AG20443 (cell line): ENCODE measurements at regions not wholly inside any gene's neighbourhood (a gene's known extent, or its start where the extent isn't known, plus 50 kb on each side); places are given as distances from the start of the nearest gene placed in this dataset.

Experiments used
- DNase-seq: peaks from one replicate; pipeline ENCODE4 v3.0.0; 2012; ENCODE audit warnings: low spot score, mixed read lengths

DNA sequence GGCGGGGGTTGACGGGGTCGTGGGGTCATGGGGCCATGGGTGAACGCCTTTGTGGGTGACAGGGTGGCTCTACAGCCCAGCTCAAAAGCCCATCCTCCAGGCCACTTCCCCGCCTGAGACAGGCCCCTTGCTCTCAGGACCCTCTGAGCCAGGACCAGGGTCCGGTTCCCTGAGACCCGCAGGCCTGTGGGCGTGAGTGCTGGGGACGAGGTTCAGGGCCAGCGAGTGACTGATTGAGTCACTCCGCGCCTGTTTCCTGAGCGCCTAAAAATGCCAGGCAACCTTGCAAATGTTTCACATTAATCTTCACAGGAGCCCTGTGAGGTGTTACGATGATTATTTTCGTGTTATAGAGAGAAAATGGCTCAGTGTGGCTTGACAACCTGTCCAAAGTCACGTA, 97.8 kb downstream of the ZNF674 start:
- peak; percentile 29 for DNase-seq

DNA sequence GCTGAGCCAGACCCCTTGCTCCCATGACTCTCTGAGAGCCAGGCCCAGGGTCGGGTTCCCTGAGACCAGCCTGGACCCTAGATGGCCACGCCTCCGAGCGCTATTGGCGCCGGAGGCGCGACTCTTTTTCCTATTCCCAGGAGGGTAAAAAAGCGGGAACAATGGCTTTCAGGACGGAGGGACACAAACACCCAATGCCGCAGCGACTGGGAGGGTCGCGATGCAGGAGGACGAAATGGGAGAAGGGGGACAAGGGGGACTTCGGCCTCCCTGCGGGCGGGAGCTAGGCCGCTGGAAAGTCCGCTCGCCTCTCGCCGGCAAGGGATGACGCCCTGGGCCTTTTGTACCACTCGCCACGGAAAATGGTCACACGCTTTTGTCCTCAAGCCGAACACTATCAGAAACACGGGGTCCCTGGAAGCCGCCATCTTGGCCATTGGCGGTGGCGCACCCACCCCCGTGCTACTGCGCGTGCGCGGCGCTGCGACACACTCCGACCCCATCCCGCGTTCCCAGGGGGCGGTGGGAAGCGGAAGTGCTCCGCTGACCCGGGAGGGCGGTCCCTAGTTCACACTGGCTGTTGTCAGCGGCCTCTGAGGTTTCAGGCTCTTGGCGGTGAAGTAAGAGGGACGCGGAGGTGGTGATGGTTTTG, 98.4 kb downstream of the ZNF674 start:
- peak; percentile 95 for DNase-seq

DNA sequence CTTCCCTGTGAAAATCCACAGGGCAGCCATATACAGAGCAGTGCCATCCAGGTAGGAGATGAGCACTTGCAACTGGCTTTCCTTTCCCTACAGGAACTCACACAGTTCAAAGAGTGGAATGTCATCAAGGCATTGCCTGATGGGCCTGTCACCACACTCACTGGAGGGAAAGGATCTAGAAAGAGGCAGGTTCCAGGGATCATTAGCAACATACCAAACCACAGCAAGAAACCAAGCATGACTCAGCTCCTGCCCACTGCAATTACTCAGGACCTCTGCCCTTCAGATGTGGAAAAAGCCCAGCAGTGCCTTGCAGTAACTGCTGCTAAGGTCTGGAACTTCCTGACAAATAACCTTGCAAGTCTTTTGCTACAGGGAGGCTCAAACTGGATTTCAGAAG, 101.2 kb downstream of the ZNF674 start:
- DNase-seq: peak; percentile 74

DNA sequence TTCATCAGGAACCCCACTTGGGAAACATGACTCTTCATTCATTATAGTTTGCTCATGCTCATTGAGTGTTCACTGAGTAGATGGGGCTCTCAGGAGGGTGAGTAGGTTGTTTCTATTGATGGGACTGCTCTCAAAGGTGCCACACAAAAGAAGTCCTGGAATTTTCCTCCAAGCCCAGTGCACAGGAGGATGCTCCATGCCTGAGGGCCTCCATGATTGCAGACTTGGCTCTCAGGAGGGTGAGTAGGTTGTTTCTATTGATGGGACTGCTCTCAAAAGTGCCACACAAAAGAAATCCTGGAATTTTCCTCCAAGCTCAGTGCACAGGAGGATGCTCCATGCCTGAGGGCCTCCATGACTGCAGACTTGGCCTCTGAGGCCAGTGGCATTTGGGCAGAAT, 108.5 kb downstream of the ZNF674 start:
- no peak for DNase-seq

DNA sequence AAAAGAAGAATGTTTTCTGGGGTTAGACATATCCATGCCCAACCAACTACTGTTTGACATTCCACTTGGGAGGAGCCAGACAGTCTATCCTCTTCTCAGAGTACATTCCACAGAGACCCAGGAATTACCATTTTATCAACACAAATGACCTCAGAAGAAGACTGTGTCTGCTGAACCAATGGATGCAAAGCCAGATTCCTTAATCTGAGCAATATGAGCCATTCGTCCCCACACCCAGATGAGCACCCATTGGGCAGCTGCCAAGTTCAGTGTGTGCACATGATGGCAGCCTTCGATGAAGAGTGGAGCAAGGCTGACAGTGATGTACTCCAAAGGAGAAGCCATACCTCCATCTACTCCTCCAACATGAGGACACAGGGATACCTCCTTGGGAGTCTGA, 111.3 kb downstream of the ZNF674 start:
- peak; percentile 48 for DNase-seq

DNA sequence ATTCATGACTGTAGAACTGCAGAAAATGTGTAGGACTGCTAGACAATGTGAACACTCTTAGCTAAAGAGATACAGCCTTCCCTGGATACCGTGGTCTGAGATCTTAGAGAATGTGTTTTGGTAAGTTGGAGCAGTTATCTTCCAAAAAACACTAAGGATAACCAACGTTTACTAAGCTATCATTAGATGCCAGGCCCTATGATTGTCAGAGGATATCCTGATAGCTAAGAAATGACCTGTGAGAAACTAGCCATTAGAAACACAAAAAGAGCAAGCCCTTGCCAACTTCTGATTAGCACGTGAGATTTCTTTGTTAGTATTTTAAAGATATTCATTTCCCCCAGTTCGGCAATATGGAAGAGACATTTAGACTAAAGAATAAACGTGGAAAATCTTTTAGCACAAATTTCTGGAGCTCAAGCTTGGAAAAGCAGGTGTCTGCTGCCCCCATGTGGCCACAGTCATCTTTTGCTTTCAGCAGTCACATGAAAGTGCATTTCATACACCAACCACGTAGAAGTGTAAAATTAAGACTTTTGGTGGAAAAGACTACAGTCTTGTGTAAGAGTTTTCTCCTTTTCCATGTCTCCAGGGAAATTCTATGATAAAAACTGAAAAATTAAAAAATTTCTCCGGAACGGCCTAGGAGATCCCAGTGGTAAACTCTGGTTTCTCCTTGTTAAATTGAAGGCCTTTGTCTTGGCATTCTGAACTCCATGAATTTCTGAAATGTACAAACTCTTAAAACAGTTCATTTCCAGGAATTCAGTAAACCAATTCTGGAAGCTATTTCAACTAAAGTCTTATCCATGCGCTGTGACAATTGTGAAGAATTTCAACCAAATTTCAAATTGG, 136.4 kb downstream of the ZNF674 start:
- peak; percentile 57 for DNase-seq

DNA sequence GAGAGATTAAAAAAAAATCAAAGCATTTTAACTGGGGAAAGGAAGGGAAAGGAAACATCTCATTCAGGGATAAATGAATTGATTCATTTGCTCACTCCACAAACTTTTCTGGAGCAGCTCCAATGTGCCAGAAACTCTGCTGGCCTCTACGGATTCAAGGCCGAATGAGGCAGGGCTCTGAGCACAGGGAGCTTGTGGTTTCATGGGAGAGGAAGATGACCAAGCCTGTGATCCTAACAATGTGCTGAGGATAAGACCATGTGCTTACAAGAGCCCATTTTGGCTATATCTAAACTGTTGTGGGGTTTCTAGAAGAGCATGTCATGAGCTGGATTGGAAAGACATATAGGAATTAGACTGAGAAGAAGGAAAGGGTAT, 137.5 kb downstream of the ZNF674 start:
- peak; percentile 23 for DNase-seq

DNA sequence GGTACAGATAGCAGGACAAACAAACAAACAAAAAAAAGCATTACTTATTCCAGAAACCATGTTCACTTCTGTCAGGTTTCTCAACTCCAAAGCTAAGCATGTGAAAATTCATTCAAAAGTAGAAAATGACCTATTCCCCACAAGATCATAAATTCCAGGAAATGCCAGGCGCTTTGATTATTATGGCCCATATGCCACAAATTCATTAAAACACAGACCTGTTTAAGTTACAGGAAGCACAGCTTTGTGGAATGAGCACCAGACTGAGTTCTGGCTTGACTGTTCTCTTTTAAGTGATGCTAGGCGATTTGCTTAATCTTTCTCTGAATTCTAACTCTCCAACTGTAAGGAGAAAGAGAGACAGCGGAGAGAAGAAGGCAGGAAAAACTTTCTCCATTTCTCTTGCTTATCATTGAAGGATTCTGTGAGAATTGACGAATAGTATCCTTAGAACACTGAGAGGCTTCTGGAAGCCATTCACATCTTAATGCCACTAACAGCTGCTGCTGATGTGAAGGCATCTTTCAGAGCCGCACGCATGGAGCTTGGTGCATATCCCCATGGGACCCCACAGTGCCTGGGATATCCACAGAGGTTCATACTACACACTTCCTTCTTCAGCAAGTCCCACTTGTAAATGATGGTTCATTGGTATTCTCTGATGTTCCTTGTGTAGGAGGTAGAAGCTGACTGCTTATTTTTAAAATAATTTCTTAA, 138.0 kb downstream of the ZNF674 start:
- DNase-seq: no peak

DNA sequence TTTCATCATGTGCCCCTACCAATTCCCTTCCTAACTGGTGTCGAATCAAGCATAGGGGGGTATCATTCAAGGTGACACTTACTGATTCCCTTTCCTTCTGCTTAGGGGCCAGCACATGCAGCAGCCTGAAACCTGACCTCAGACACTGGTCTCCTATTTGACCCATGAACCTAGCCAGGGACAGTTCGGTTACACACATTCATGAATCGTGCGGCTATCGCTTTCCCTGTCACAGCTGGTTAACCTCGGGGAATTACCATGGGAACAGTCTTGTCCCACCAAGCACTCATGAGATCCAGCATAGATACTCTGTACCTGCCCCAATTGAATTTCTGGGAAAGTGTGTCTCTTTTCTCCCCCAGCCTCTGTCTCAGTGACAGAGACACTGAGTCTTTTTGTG, 140.4 kb downstream of the ZNF674 start:
- DNase-seq: no peak

DNA sequence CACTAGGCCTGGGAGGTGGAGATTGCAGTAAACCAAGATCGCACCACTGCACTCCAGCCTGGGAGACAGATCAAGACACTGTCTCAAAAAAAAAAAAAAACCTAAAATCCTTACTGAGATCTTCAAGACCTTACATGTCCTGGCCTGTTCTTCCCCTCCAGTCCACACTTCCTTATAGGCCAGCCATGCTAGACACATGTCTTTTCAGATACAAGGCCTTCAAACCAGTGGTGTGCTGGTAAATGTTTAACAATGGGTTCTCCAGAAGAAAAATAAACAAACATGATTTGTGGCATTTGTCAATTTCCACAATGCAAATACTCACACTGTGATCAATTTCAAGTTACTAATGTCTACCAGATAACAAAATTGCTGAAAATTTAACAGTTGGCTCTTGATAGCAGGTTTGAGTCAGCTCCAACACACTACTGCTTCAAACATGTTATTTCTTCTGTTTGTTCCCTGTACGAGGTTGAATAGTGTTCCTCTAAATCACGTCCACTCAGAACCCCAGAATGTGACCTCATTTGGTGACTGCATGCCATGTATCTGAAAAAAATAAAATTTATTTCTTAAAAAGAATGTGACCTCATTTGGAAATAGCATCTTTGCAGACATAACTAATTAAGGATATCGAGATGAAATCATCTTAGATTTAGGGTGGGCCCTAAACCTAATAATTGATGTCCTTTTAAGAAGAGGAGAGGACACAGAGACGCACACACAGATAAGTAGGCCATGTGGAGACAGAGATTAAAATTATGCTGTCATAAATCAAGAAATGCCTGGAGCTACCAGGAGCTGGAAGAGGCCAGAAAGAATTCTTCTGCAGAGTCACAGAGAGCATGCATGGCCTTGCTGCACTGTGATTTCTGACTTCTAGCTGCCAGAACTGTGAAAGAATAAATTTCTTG, 144.4 kb downstream of the ZNF674 start:
- peak; percentile 9 for DNase-seq

DNA sequence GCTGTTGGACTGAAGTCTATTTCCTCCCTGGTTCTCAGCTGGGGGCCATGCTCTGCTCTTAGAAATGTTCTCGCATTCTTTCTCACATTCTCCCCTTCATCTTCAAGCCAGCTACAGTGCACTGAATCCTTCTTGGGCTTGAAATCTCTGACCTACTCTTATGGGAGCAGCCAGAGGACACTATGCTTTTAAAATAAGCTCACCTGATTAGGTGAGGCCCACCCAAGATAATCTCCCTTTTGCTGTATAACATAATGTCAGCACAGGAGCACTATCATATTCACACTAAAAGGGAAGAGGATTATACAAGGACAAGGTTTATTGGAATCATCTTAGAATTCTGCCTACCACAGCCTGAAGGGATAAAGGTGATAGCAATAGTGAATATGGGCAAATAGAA, 146.3 kb downstream of the ZNF674 start:
- no peak for DNase-seq

DNA sequence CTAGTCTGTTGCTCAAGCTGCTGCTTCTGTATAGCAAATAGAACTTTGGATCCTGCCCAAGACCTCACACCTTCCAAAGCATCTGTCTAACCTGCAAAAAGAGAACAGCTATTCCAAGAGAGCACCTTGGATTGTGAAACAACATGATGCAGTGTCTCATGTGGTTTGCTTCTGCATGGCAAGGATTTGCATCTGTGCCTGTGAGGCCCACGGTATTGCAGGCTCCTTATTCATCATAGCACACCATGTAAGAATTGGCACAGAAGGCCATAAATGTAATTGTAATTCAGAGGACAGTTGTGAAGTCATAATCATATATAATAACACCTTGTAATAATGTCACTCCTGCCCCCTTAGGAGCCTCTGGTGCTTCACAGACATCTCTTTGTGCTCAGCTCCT, 147.1 kb downstream of the ZNF674 start:
- DNase-seq: no peak

DNA sequence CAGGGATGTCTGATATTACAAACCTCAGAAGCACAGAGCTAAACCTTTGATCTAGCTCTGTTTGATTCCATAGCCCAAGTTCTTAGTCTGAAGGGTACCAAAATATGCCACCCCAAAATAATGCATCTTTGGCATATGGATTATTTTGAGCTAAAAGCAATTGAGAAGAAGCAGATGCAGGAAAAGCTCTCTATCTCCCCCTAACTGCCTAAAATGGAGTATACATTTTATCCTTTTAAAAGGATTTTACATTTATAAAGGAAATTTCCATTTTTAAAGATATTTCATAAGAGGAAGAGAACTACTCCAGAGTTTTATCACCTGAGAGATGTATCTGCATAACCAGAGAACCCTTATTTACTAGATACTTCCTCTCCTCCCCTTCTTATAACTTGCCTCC, 158.7 kb downstream of the ZNF674 start:
- DNase-seq: no peak

DNA sequence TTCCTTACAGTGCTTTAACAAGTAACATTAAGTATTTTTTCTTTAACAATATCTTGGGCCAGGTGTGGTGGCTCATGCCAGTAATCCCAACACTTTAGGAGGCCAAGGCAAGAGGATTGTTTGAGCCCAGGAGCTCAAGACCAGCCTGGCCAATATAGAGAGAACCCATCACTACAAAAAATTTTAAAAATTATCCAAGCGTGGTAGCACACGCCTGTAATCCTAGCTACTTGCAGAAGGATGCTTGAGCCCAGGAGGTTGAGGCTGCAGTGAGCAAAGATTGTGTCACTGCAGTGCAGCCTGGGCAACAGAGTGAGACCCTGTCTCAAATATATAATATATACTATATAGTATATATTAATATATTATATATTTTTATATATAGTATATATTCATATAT, 162.2 kb downstream of the ZNF674 start:
- no peak for DNase-seq

DNA sequence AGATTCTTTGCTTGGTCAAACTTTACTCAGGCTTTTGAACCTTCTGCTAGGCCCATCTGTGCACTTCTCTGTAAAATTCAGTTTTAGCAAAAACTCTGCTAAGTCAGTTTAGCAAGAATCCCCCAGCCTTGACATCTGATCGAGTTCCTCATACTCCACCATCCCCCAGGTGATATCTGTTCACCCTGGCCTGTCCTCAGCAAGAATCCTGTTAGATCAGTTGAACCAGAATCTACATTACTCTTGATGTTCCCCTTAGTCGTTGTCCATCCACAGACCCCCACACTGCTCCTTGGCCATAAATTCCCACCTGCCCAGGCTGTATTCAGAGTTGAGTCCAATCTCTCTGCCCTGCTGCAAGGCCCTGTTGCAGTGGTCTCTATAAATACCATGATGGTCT, 162.6 kb downstream of the ZNF674 start:
- DNase-seq: no peak

DNA sequence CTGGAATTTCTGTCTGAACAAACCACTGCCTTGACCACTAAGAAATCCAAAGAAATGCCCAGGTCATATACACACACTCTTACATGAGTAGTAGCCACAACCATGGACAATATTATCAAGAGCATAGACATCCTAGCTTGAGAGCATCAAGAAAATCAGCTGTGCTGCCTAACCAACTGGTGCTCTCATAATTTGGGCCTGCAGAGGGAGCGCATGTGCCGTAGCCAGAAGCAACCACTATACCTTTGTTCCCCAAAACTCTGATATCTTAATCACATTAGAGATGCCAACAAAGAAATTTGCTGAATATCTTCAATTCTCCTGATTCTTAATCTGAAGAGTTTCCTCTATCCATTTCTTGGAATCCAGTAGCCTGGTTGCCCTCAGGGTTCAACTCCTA, 163.6 kb downstream of the ZNF674 start:
- DNase-seq: peak; percentile 24

DNA sequence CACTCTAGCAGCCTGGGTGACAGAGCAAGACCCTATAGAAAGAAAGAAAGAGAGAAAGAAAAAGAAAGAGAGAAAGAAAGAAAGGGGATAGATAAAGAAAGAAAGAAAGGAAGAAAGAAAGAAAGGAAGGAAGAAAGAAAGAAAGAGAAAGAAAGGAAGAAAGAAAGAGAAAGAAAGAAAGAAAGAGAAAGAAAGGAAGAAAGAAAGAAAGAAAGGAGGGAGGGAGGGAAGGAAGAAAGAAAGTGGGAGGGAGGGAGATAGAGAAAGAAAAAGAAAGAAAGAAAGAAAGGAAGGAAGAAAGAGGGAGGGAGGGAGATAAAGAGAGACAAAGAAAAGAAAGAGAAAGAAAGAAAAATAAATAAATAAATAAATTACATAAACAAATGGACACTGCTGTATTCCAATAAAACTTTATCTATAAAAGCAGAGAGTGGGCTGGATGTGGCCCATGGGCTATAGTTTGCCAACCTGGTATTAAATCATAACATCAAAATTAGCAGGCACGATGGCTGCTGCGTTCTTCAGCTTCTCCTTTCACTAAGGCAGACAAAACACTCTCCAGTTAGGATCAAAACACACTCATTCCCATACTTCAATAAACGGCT, 165.0 kb downstream of the ZNF674 start:
- DNase-seq: no peak

DNA sequence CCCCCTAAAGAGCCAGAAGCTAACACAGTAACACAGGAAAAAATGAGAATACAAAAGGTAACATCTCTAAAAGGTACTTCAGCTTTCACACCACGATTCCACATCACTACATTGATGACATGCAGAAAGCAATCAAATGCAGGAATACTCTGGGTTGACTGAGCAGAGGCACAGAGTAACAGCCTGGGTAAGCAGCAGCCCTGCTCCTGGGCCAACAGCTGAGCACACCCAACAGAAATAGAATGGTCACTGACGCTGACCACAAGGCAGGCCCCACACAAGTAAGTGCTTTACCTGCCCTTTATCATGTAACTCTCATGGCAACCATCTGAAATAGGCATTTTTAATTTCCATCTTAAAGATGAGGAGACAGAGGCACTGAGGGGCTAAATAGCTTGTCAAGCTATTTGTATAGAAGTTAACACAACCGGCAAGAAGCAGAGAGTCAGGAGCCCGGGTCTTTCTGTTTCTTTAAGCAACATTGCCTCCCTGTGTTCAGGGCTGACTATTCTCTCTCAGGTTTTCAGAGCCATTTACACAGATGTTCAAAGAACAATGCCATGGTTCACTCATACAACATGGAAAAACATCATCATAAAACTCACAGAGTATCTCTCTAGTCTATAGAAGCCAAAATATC, 168.9 kb downstream of the ZNF674 start:
- DNase-seq: peak; percentile 63

DNA sequence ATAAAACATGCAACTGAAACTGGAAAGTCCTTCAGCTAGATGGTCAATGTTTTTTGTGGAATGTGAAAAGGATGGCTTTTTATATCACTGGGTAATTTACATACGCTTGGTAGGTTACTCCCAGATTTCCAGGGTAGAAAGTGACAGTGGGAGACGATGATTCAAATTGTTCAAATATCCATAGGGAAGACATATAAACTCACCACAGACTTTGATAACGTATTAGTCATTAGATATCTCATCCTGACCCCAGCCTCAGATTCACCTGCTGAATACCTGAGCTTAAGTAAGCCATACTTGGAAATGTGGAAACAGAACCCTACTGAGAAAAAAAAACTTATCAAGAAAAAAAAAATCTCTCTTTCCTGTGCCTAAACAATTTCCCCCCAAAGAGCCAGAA, 169.4 kb downstream of the ZNF674 start:
- DNase-seq: no peak

DNA sequence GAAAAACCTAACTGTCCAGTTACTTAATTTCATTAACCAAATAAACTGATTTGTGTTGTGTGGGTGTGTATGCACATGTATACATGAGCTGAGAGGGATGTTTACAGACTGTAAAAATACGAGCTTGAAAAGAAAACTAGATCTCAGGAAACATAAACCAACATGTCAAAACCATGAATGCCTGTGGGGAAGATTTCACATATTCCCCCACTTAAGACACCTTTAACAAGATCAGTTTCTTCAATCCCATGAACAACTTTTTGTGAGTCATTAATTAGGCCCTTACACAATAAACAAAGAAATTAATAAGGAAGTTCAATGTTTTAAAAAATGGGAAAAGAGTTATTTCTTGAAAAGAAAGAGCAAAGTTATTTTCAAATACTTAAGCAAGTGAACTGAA, 170.8 kb downstream of the ZNF674 start:
- no peak for DNase-seq

DNA sequence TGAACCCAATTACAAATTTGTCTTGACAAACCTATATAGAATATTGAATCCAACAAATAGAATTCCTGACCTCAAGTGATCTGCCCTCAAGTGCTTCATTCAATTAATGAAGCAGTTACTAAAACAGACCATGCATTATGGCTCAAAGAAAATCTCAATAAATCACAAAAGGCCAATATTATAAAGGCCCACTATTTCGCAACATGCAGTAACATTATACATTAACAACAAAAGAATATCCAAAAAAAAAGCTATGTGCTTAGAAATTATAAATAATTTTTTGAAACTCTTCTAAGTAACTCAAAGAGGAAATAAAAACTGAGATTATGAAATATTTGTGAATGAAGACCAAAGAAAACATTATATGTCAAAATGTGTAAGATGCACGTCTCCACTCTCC, 177.7 kb downstream of the ZNF674 start:
- DNase-seq: no peak
